GM12878 (cell line): ENCODE measurements at regions not wholly inside any gene's neighbourhood (a gene's known extent, or its start where the extent isn't known, plus 50 kb on each side); places are given as distances from the start of the nearest gene placed in this dataset.

Source experiments
- ATAC-seq: fragments of 200-7000 bp; cut with Tn5 transposase; 3 replicates; pipeline ENCODE4 v1.9.1; 2020; ENCODE audit warnings: mild to moderate bottlenecking, moderate library complexity
- BruUV-seq: library from RNA; stranded (reverse); fragments of 400-500 nt; replicated peaks from 2 replicates; lab custom pipeline; 2021; lab: Mats Ljungman, UMichigan
- CTCF ChIA-PET: fragments of 300-600 bp; sonication (Branson Sonifier 250); formaldehyde crosslinking; extraction: SDS; loops from one replicate; lab custom pipeline; 2021; ENCODE audit warnings: inconsistent platforms; lab: Yijun Ruan, JAX
- POLR2A ChIA-PET: fragments of 350-600 bp; formaldehyde crosslinking; extraction: SDS; loops from one replicate; lab custom pipeline; 2021; ENCODE audit warnings: inconsistent platforms; lab: Charles Lee
- RAD21 ChIA-PET: fragments of 300-600 bp; sonication (Branson Sonifier 250); formaldehyde crosslinking; loops from one replicate; lab custom pipeline; 2023; ENCODE audit warnings: antibody characterized with exemption; ENCODE audit not compliant: unreplicated experiment; lab: Charles Lee
- SMC1A ChIA-PET: fragments of 300-600 bp; sonication (Branson Sonifier 250); formaldehyde crosslinking; loops from one replicate; lab custom pipeline; 2023; ENCODE audit not compliant: unreplicated experiment, uncharacterized antibody; lab: Charles Lee
- DNase-seq: peaks from one replicate; pipeline ENCODE4 v3.0.0-alpha.2; 2011; ENCODE audit warnings: low read depth, low spot score
- FAIRE-seq: peaks from 3 replicates; lab custom pipeline; 2011; peaks lifted over from hg19 to GRCh38; lab: Jason Lieb, UNC
- H2AFZ ChIP-seq: 2 replicates; pipeline ENCODE4 v1.6.0; 2011; ENCODE audit warnings: low read depth, low read length, control low read depth; ENCODE audit not compliant: control insufficient read depth
- H3K27ac ChIP-seq: 2 replicates; pipeline ENCODE4 v1.5.1; 2011; ENCODE audit warnings: control low read depth; ENCODE audit not compliant: control insufficient read depth, insufficient read depth
- H3K27me3 ChIP-seq, 2 experiments: replicated peaks in 1 of 2; 2 replicates each; pipeline versions ENCODE4 v1.6.0 to v1.6.1; 2011; ENCODE audit warnings: low read length in 1 of 2; ENCODE audit not compliant: control insufficient read depth in 2 of 2, insufficient read depth in 2 of 2
- H3K36me3 ChIP-seq, 2 experiments: 2 replicates each; pipeline ENCODE4 v1.5.1; 2011; ENCODE audit warnings: low read length in 1 of 2; ENCODE audit not compliant: control insufficient read depth in 2 of 2, insufficient read depth in 2 of 2
- H3K4me1 ChIP-seq: 2 replicates; pipeline ENCODE4 v1.6.1; 2011; ENCODE audit warnings: mild to moderate bottlenecking, low read length, moderate library complexity, mixed read lengths; ENCODE audit not compliant: control insufficient read depth, insufficient read depth
- H3K4me2 ChIP-seq: 2 replicates; pipeline ENCODE4 v1.6.0; 2011; ENCODE audit warnings: control low read depth; ENCODE audit not compliant: control insufficient read depth, insufficient read depth
- H3K4me3 ChIP-seq: fragments of 200-600 bp; sonication (generic); 2 replicates; pipeline ENCODE4 v1.5.1; 2016
- H3K79me2 ChIP-seq: 2 replicates; pipeline ENCODE4 v1.6.0; 2011; ENCODE audit warnings: low read length; ENCODE audit not compliant: control insufficient read depth, insufficient read depth
- H3K9ac ChIP-seq: 2 replicates; pipeline ENCODE4 v1.8.0; 2011; ENCODE audit warnings: low read length, control low read depth, mixed read lengths; ENCODE audit not compliant: control insufficient read depth, insufficient read depth
- H3K9me3 ChIP-seq: replicated peaks from 3 replicates; pipeline ENCODE4 v1.5.1; 2011; ENCODE audit warnings: mild to moderate bottlenecking, low read length; ENCODE audit not compliant: control insufficient read depth, insufficient read depth
- H4K20me1 ChIP-seq: 2 replicates; pipeline ENCODE4 v1.6.0; 2011; ENCODE audit not compliant: control insufficient read depth, insufficient read depth
- ATF3 ChIP-seq: IDR thresholded peaks from 2 replicates; pipeline ENCODE4 v1.6.1; 2011; ENCODE audit warnings: low read depth, mild to moderate bottlenecking, low read length, moderate library complexity, borderline replicate concordance; ENCODE audit errors: extremely low read depth
- BHLHE40 ChIP-seq, 2 experiments: fragments of 450-650 bp in 1 of 2; IDR thresholded peaks; 2 replicates each; pipeline ENCODE4 v1.6.1; 2011 to 2017; ENCODE audit warnings: low read depth in 2 of 2, borderline replicate concordance in 1 of 2, improper control_type of control experiment in 1 of 2, low read length in 1 of 2, mild to moderate bottlenecking in 1 of 2
- CBFB ChIP-seq: IDR thresholded peaks from 2 replicates; pipeline ENCODE4 v1.6.1; 2016; ENCODE audit warnings: antibody characterized with exemption, low read depth
- CHD1 ChIP-seq: IDR thresholded peaks from 2 replicates; pipeline ENCODE4 v1.6.1; 2012; ENCODE audit warnings: low read depth, low read length, improper control_type of control experiment
- JUNB ChIP-seq: IDR thresholded peaks from 2 replicates; pipeline ENCODE4 v1.6.1; 2016; ENCODE audit warnings: antibody characterized with exemption, mild to moderate bottlenecking
- MXI1 ChIP-seq: fragments of 150-350 bp; IDR thresholded peaks from 2 replicates; pipeline ENCODE4 v1.6.1; 2011; ENCODE audit warnings: low read depth, mild to moderate bottlenecking, inconsistent platforms, low read length, improper control_type of control experiment
- NBN ChIP-seq: fragments of 450-650 bp; IDR thresholded peaks from 2 replicates; pipeline ENCODE4 v1.6.1; 2016
- PAX8 ChIP-seq: fragments of 450-650 bp; IDR thresholded peaks from 2 replicates; pipeline ENCODE4 v1.6.1; 2017; ENCODE audit warnings: mild to moderate bottlenecking, moderate library complexity
- PRDM15 ChIP-seq: fragments of 450-650 bp; formaldehyde crosslinking; IDR thresholded peaks from 2 replicates; pipeline ENCODE4 v1.4.0; 2020; ENCODE audit warnings: mild to moderate bottlenecking, moderate library complexity
- TCF12 ChIP-seq: IDR thresholded peaks from 2 replicates; pipeline ENCODE4 v1.6.1; 2011; ENCODE audit warnings: low read depth, mild to moderate bottlenecking, low read length
- ZBTB11 ChIP-seq: fragments of 450-650 bp; formaldehyde crosslinking; IDR thresholded peaks from 2 replicates; pipeline ENCODE4 v1.5.0; 2022; ENCODE audit warnings: mild to moderate bottlenecking, missing genetic modification characterization
- WGBS: methylation state at CpG from one replicate; pipeline ENCODE4 v1.1.6; 2016; ENCODE audit warnings: low lambda C conversion rate; ENCODE audit not compliant: insufficient replicate concordance, insufficient coverage; ENCODE audit errors: missing lambda C conversion rate; 5-methylcytosine and 5-hydroxymethylcytosine counted together
- in situ Hi-C: fragments of 300-500 bp; cut with MboI; formaldehyde crosslinking; loops from 9 replicates; pipeline ENCODE4 v1.14.3; 2018; ENCODE audit warnings: mixed read lengths
- intact Hi-C: fragments of 100-400 bp; cut with micrococcal nuclease; formaldehyde crosslinking; loops from one replicate; pipeline ENCODE4 v1.14.2; 2022; ENCODE audit not compliant: unreplicated experiment

GRCh38 chr22:47471406-47471805 is 709.0 kb downstream of the TBC1D22A start (continued):
- no peak for TF ChIP-seq ATF3
- TF ChIP-seq JUNB = no peak
- no peak for TF ChIP-seq CBFB

GRCh38 chr22:47465809-47466208 is 703.4 kb downstream of the TBC1D22A start:
- no peak for DNase-seq
- RAD21 ChIA-PET = no interaction called here
- H3K36me3 ChIP-seq = no peaks in the 10 kb centered on the region
- BruUV-seq = no TSS peak
- H3K79me2 ChIP-seq = no peaks in the 10 kb centered on the region
- intact Hi-C loops (no loop called here), in situ Hi-C loops (no loop called here)
- POLR2A ChIA-PET = no interaction called here
- H3K9me3 ChIP-seq = no peaks in the 10 kb centered on the region; the same call in 2 of the 3 replicates
- H3K27ac ChIP-seq = no peak overlapping the region
- 44% methylated on average over 2 of the region's 2 CpGs for WGBS
- H4K20me1 ChIP-seq = no peaks in the 10 kb centered on the region
- H3K27me3 ChIP-seq = no peaks in the 10 kb centered on the region
- H3K4me1 ChIP-seq = no peaks in the 10 kb centered on the region
- H2AFZ ChIP-seq = no peak overlapping the region
- H3K9ac ChIP-seq = no peak overlapping the region
- no peak overlapping the region for H3K4me3 ChIP-seq
- SMC1A ChIA-PET = no interaction called here
- H3K4me2 ChIP-seq = no peak overlapping the region
- FAIRE-seq = no peak
- CTCF ChIA-PET = no interaction called here
- no peak for TF ChIP-seq BHLHE40 (IDR thresholded peaks at IDR 0.05; ENCODE audit: borderline replicate concordance in 1 of 2, low read depth in 2 of 2, low read length in 1 of 2)
- no peak for TF ChIP-seq NBN
- no peak for TF ChIP-seq PRDM15 (CRISPR knock-in tag)
- TF ChIP-seq TCF12 = no peak
- no peak for TF ChIP-seq CHD1
- no peak for TF ChIP-seq PAX8
- no peak for TF ChIP-seq ZBTB11 (CRISPR knock-in tag)
- TF ChIP-seq MXI1 = no peak
- no peak for TF ChIP-seq CBFB
- TF ChIP-seq, all 136 proteins: peak for 0
- no peak for ATAC-seq
